ENCODE measurements at regions not wholly inside any gene's neighbourhood (a gene's known extent, or its start where the extent isn't known, plus 50 kb on each side); places are given as distances from the start of the nearest gene placed in this dataset.
A peak's percentile ranks its signal among the peaks of the same experiment; 100 is the strongest.
"Not testable (repeated sequence)": the region's sequence is repeated elsewhere in the genome, so short reads cannot be mapped to it uniquely, and the experiment has no call there.

DNA sequence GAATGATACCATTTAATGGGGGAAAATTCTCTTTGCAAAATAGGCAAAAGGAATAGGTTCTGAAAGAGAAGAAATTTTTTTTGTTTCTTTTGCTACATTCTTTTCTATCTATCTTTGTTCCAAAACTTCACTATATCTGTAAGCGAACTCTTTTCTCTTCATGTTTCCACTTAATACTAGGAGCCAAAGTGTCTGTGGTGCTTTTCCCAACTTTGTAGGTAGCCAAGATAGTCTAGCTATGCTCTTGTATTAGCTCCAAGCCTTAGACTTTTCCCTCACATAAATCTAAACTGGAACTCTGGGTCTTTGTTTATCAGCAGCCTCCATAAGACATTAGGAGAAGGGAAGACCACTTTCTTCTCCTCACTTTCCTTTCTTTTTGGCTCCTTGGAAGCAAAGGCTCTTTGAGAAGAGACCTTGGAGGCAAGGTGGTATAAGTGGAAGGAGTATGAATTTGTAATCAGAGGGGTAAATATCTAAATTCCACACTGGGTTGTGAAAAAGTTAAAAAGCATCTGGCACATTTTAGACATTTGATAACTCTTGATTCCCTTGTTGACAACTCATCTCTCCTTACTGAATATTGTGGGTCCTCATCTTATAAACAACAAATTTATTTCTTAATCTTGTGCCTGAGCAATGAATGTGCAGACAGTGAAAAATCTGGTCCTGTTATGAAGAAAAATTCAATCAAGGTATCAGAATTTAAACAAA is 130.0 kb downstream of the EHF start:
- no peak for DNase-seq

- DNase-seq: no peak
Observed at GRCh38 chr11:34749666-34750659, 129.1 kb downstream of the EHF start.

DNA sequence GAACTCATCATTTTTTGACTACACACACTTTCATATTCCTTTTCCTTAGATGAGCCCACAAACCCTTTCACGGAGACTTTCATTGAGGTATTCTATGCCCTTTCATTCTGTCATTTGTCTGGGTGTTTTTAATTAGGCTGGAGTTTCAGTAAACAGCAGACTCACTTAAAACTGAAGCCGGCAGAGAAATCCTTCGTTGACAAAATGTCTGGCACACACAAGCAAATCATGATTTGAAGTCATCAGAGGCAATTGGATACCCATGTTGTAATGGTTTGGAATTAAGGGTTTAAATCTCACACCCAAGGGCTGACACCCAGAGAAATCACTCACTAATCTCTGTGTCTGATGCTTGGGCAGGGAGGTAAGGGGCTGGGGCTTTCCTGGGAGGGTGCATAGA is 127.1 kb downstream of the EHF start:
- DNase-seq: no peak

DNA sequence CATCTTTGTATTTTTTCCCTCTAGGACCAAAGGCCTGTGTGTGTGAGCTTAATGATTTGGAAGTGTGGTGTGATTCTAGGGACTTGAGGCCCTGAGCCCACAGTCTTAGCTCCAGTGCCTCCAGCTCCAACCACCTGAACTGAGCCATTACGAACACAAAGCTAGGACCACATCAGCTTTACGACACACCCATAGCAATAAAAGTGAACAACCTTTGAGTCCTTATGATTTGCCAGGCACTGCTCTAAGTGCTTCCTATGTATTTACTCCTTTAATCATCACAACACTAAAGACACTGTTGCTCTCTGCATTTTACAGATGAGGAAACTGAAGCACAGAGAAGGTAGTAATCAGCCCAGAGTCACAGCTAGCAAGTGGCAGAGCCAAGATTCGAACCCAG is 126.4 kb downstream of the EHF start:
- no peak for DNase-seq

DNA sequence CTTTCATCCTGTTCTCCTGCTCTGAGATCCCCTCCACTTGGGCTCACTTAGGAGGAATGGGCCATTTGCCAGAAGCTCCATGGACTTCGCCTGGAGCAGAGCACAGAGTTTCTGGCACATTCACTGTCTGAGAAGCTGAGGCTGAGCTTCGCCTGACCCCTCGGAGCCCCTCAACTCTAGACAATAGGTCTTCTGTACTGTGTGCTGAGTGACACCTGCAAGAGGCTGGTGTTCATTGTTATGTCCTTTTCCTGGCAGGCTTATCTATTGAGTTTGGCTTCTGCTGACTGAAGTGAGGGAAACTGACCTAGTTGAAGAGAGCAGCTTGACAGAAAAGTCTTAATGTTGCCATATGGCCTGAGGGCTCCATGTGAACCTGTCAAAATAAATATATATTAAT is 124.3 kb downstream of the EHF start:
- DNase-seq: no peak

DNA sequence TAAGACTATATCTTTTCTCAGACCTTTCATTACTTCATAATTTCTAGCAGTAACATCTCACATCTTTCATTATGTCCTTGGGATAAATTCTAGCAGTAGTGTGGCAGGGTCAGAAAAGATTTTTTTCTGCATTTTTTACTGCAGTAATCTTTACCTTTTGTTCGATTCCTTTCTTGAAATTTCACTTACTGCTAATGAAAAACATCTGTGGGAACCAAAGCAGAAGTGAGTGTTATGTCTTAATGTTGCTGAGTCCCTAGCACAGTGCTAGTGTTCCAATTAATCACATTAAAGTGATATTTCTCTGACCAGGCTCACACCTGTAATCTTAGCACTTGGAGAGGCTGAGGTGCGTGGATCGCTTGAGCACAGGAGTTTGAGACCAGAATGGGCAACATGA is 123.6 kb downstream of the EHF start:
- DNase-seq: no peak

DNA sequence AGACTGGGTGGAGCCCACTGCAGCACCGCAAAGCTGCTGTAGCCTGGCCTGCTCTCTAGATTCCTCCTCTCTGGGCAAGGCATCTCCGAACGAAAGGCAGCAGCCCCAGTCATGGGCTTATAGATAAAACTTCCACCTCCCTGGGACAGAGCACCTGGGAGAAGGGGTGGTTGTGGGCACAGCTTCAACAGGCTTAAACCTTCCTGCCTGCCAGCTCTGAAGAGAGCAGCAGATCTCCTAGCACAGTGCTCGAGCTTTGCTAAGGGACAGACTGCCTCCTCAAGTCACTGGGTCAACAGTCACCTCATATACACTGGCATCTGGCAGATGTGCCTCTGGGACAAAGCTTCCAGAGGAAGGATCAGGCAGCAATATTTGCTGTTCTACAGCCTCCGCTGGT is 117.3 kb downstream of the EHF start:
- DNase-seq: no peak

GRCh38 chr11:34732831-34733230 is 111.9 kb downstream of the EHF start:
- no peak for DNase-seq

DNA sequence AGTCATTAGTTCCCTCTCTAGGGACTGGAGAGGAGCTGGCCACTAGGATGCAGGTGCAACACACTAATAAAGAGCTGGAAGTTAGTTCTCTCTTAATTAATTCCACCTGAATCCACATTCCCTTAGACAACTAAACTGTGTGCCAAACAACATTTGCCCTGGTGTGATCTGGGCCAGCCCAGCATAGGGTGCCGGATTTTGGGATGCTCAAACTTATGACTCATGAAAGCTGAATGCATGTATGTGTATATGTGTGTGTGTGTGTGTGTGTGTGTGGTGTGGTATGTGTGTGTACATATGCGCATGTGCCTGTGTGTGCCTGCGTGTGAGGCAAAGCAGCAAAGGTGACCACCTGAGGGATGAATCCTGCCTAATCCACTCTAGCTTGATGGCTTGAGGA is 110.7 kb downstream of the EHF start:
- no peak for DNase-seq

GRCh38 chr11:34730544-34731295 is 109.8 kb downstream of the EHF start:
- DNase-seq: no peak

GRCh38 chr11:34728609-34729008 is 107.7 kb downstream of the EHF start:
- no peak for DNase-seq

GRCh38 chr11:34727228-34727737 is 106.4 kb downstream of the EHF start:
- no peak for DNase-seq

DNA sequence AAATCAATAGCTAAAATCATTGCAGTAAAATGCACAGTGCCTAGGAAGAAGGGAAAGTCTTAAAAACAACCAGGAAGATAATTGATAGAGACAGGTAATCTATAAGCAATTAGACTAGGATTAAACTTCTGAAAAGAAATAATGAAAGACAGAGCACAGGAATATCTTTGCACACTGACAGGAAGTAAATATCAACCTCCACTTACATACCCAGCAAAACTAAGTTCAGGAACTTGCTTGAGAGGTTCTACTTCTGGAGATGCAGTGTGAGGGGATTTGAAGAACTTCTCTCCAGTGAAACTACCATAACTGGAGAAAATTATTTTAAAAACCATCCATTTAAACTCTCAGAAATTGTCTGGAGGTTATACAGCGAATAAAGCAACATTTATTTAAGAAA is 104.1 kb downstream of the EHF start:
- DNase-seq: no peak

DNA sequence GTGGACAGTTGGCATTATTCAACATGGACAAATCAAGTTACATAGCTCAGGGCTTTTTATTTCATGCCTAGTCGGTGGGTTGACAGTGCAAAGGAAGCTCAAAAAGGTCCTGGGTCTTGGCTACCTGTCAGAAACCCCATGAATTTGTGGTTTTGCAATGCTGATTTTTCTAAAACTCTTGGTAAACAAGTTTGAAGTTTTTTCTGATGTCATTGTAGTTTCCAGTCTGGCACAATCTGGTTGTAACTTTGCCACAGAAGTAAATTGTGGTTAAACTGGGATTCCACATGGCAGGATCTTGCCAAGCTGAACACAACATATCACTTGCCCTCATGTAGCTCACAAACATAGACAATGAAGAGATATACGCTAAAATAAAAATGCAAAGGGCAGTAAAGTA is 100.8 kb downstream of the EHF start:
- DNase-seq: peak; percentile 41 to 57

DNA sequence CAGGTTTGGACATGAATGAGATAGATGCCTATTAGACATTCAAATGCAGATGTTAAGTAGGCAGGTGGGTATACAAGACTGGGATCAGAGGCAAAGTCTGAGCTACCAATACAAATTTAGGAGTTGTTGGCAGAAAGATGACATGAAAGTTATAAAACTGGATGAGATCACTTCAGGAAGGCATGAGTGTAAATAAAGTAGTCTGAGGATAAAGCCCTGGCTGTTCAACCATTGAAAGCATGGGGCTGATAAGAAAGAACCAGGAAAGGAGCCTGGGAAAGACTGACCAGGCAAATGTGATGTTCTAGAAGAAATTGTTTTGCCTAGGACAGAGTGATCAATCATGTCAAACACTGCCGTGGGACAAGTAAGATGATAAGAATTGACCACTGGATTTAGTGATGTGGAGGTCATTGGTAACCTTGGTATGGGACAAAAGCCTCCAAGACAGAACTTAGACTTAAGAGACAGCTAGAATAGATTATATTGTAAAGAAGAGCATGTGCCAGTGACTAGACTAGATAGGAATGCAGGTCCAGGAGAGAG is 98.5 kb downstream of the EHF start:
- no peak for DNase-seq

- DNase-seq: not testable (repeated sequence)
Observed at GRCh38 chr11:34713631-34714030, 92.7 kb downstream of the EHF start.
